ENCODE measurements at regions not wholly inside any gene's neighbourhood (a gene's known extent, or its start where the extent isn't known, plus 50 kb on each side); places are given as distances from the start of the nearest gene placed in this dataset.

DNA sequence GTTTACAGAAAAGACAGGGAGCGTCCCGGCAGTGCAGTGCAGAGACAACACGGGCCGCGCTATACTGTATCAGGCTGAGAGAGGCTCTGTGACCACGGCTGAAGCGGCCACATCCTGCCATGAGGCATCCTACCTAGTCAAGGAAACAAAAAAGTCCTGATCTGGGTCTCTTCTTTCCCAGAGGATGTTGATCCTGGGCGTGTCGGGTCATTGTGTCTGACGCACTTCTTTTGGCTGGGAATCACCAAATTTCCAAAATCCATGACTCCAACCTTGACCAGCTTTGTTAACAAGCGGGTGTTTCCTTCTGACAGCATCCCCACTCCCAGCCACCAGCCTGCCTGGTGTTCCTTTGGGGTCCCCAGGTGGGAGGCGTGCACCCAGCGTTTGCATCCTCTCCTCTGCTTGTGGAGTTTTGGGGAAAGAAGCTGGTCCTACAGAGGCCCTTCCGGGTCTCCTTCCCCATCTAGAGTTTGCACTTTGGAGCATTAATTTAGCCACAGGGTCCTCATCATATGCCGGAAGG is 91.4 kb upstream of the RAI14 start:
- no peak for DNase-seq

GRCh38 chr5:34570143-34570542 is 86.0 kb upstream of the RAI14 start:
- no peak for DNase-seq

- DNase-seq, result peak; percentile 6
Measured at GRCh38 chr5:34570721-34571676, 85.1 kb upstream of the RAI14 start.

GRCh38 chr5:34571677-34572041 is 84.5 kb upstream of the RAI14 start:
- no peak for DNase-seq

DNA sequence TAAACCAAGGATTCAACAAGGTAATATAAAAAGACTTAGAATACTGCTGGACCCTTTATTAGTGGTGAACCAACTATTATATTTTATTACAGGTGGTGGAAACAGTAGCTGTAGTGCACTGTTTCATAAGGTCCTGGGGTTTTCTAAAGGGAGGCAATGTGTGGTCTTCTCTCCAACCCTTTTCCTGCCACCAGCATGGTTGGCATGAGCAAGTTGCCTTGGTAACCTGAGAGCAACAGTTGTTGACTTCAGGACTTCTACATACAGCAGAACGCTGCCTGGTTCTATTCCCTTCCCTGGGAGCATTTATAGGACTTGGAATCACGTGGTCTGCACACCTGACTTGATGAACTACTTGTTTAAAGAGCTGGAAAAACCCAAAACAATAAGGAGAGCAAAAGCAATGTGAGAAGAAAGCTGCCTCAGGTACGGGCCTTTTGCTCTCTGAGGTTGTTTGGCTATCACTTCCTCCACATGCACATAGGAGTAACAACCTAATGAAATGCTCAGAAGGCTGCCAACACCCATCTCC is 81.1 kb upstream of the RAI14 start:
- no peak for DNase-seq

GRCh38 chr5:34576891-34577666 is 79.0 kb upstream of the RAI14 start:
- DNase-seq, result peak; percentile 4

DNA sequence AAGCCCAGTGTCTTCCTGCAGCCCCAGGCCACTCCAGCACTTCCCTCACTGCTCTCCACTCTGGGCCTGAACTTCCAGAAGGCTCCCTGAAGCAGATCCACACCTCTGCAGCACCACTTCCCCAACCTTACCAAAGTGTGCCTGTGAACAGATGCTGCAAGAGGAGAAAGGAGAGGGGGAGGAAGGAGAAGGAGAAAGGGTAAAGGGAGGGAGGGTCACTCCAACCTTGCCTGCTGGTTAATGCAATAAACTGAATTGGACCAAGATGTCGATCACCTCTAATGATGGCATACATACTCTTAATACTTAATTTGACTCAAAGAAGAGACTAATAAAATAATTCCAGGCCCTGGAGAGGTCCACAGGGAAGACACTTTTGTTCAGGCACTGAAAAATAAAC is 77.2 kb upstream of the RAI14 start:
- no peak for DNase-seq

DNA sequence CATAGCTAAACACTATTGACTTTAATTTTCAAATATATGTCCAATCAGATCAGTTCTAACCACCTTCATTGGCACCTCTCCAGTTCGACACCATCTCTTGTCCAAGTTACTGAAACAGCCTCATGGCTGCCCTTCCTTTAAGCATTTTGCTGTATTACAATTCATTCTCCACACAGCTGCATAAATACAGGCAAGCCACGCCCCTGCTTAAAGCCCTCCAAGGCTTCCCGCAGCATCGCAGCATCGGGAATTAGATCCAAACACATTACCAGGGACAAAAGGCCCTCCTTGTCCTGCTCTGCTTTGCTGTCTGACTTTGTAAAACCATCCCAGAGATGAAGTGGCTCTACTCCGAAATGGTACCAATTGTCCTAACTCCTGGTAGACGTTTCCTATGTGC is 75.1 kb upstream of the RAI14 start:
- DNase-seq, result no peak

- DNase-seq, result peak; percentile 14
Measured at GRCh38 chr5:34582371-34582770, 73.8 kb upstream of the RAI14 start.

DNA sequence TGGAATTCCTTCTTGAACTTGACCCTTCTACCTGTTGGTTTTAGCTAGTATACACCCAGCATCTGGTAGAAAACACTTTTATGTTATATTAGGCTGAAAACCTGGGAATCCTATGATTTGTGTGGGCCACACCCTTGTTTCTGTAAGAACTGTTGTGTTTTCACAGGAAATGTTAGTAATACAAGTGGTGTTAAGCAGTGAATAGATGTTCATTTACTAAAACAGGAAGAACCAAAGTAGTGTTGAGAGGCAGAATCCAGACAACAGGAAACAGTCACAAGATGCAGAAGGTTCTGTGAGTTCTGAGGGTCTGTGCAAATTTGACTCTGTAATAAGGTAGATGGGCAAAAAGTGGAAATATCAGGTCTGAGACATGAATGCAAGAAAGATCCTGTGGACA is 73.0 kb upstream of the RAI14 start:
- DNase-seq, result no peak

DNA sequence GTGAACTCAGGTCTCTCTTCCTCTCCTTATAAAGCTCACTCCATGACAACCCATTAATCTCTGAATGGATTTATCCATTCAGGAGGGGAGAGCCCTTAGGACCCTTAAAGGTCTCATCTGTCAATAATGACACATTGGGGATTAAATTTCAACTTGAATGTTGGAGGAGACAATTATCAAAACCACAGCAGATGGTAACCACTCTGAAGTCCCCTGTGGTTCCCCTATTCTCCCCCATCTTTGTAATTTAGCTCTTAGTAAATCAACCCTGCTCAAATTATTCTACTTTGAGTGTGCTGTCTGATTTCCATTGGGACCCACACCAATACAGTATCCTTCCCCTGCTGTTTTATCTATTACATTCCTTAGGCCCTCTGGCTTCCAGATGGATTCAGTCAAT is 72.0 kb upstream of the RAI14 start:
- DNase-seq, result peak; percentile 13

DNA sequence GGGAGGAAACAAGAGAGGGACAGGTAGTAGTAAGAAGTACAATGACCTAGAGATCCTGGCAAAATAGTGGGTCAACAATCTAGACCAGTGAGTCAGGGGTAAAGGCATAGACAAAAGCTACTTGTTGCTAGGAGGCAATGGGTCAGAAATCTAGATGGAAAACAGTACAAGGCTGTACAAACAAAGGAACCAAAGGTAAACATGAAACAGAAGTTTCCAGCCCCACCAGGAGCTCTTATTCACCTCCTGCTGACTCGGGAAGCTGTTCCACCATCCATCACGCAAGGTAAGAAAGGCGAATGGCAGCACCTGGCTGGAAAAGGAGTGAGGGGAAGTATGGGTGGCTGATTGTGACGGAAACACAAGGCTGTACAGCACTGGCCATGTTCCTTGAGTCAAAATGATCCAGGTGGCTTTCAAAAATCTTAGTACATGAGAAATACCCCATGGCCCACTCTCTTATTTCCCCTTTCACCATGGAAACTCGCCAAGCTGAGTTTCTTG is 70.5 kb upstream of the RAI14 start:
- no peak for DNase-seq

GRCh38 chr5:34586117-34586885 is 69.8 kb upstream of the RAI14 start:
- peak; percentile 31 for DNase-seq

- peak; percentile 95 for DNase-seq
Measured at GRCh38 chr5:34587355-34588241, 68.5 kb upstream of the RAI14 start.

DNA sequence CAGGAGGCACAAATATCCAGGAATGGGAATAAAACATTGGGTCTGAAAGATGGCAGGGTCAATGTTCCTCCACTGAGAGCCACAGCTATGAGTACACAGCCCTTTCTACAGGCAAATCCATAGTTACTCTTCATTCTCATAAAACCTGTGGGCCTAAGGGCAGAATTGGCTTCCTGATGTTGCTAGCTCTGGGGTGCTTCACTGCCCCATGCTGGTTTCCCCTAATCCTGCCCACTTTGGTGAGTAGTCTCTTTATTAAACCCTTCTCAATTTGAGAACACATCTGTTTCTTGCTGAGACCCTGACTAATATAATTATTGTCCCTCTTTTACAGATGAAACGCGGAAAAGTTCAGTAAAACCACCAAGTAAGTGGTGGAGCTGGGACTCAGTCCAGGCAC is 66.3 kb upstream of the RAI14 start:
- no peak for DNase-seq

GRCh38 chr5:34591723-34592122 is 64.4 kb upstream of the RAI14 start:
- no peak for DNase-seq

GRCh38 chr5:34597034-34598027 is 58.8 kb upstream of the RAI14 start:
- no peak for DNase-seq

GRCh38 chr5:34598177-34598794 is 57.8 kb upstream of the RAI14 start:
- DNase-seq, result peak; percentile 20

- no peak for DNase-seq
Measured at GRCh38 chr5:34599471-34600117, 56.5 kb upstream of the RAI14 start.

Measured in OCI-M1 (cell line).